Mesenteric fat pad (tissue), 1 donor: ENCODE measurements at regions not wholly inside any gene's neighbourhood (a gene's known extent, or its start where the extent isn't known, plus 50 kb on each side); places are given as distances from the start of the nearest gene placed in this dataset.
"Not testable (repeated sequence)": the region's sequence is repeated elsewhere in the genome, so short reads cannot be mapped to it uniquely, and the experiment has no call there.

Experiments used
- DNase-seq: peaks from one replicate; pipeline ENCODE4 v3.0.0-alpha.2; 2020; ENCODE audit warnings: low spot score
- donor health status: DM: yes; HTN: yes; CAD: no.

DNA sequence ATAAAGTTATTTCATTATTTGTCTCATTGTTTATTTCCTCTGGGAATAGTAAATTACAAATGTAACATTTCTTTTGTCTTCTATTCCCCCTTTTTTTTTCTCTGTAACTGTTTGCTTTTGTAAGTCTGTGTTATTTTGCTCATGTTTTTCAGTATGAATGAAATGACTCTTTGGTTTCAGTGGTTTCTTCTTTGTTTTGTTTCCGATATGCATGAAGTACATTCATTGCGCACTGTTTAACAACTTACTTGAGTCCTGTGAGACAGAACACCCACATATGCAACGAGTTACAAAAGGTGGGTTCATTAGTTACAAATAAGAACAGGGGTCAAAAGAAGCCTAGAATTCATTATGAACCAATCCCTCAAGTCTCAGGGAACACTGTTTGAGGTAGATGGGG lies 175.0 kb upstream of the UGT8 start:
- DNase-seq = no peak

DNA sequence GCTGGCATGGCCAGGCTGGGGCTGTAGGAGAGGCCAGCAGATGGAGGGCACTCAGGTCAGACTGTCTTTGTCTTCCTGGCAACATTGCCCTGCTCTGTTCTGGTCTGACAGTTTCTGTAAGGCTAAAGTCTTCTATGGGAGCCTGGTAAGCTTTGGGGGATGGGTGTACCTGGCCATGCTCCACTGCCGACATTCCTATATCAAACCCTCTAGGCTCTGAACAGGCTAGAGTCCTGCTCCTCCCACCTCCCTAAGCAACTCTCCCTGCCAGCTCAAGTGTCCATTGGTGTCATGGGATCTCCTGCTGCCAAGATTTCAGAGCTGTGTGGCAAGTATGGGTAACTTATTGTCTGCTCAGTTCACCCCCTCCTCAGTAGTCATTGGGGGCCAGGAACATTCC lies 163.5 kb upstream of the UGT8 start:
- no peak for DNase-seq

- no peak for DNase-seq
These were observed 155.8 kb upstream of the UGT8 start for GRCh38 chr4:114442856-114443255.

- DNase-seq = no peak
These were observed 154.4 kb upstream of the UGT8 start for GRCh38 chr4:114444211-114444610.

DNA sequence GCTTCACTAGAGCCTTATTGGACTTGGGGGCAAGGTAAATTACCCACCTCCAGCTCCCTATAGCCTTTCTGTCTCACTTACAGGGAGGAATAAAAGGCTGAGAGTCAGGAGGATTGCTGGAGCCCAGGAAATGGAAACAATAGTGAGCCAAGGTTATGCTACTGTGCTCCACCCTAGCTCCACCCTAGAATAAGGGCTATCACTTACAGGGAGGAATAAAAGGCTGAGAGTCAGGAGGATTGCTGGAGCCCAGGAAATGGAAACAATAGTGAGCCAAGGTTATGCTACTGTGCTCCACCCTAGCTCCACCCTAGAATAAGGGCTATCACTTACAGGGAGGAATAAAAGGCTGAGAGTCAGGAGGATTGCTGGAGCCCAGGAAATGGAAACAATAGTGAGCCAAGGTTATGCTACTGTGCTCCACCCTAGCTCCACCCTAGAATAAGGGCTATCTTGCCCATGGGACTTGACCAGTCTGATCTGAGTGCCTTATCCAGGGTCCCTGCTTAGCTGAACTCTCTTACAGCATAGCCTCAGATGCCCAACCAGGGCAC lies 150.6 kb upstream of the UGT8 start:
- DNase-seq = not testable (repeated sequence)

- DNase-seq = no peak
These were observed 139.9 kb upstream of the UGT8 start for GRCh38 chr4:114458728-114459127.

DNA sequence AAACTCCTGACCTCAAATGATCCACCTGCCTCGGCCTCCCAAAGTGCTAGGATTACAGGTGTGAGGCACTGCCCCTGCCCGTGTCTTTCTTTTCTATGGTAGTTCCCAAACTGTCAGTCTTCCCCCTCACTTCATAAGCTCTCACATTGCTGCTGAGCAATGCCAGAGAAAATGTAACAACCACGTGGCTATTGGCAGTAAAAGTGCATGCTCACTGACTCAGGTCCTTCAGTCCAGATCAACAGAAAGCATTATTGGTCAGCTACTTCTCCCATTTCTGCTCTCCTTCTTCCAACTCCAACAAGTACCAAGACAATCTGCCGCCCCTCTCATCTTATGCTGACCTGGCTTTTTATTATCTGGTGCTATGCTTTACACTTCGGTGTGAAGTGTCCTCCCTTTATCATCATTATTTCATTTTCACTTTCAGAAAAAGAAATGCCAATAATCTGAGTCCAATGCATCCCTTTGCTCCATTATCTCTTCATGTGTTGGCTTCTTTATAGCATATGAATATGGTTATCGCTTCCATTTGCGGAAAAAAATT lies 133.8 kb upstream of the UGT8 start:
- no peak for DNase-seq

DNA sequence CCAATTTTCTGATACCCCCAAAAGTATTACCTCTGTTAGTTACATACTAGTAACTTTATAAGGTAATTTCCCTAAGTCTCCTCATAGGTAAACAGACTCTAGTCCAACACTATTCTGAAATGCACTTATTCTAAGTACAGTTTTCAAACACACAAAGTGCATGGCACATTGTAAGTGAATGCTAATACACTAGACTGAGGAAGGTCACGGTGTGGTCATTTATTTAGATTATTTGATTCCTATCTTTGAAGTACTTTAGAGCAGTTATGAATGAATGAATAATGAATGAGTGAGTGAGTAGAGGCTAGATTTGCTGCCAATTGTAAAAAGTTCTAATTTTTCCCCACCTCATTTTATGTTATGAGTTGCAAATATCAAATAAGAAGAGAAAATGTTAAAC lies 132.8 kb upstream of the UGT8 start:
- no peak for DNase-seq

- DNase-seq = no peak
These were observed 132.3 kb upstream of the UGT8 start for GRCh38 chr4:114466299-114466698.

- DNase-seq = no peak
These were observed 126.2 kb upstream of the UGT8 start for GRCh38 chr4:114472269-114473032.

DNA sequence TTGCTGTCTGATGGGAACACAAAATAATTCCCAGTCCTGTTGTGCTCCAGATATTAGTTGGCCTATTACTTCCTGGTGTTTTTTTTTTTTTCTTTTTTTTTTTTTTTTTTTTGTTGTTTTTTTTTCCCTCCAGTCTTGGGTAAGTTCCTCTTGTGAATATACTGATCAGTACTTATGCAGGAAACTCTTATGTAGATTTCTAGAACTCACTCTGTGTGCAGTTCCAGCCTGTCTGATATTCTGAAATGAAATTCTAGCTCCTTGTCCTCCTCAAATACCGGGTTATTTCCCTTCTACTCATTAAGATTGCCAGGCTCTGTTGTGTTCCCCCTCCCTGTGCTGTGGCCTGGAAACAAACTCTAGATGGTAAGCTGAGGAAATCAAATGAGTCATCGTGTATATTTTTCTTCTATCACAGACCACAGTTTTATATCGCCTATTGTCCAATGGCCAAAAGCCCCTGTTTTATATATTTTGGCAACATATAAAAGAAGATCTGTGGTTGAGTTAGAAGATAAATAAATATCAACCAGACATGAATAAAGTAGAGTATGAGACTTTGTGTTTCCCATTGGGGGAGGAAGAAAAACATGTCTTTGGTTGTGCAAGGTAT lies 124.3 kb upstream of the UGT8 start:
- no peak for DNase-seq

- no peak for DNase-seq
These were observed 122.3 kb upstream of the UGT8 start for GRCh38 chr4:114476310-114476709.

DNA sequence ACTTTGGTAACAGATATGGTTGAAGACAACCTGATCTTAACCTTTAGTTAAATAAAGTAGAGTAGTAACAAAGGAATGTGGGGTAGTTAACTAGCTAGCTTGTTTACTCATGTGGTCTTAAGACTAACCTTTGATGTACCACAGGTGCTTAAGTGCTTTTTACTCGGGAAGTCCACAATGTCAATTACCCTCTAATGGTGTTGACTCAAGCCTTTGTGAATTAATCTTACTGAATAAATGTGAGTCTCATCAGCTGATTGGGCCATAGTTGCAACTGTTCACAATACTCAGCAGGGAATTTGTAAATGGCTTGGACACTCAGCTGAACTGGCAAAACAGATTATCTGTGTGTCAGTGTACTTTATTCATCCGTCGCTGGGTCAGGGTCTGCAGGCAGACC lies 119.0 kb upstream of the UGT8 start:
- no peak for DNase-seq

- DNase-seq = no peak
These were observed 116.8 kb upstream of the UGT8 start for GRCh38 chr4:114481856-114482255.

- no peak for DNase-seq
These were observed 111.5 kb upstream of the UGT8 start for GRCh38 chr4:114487101-114487500.

DNA sequence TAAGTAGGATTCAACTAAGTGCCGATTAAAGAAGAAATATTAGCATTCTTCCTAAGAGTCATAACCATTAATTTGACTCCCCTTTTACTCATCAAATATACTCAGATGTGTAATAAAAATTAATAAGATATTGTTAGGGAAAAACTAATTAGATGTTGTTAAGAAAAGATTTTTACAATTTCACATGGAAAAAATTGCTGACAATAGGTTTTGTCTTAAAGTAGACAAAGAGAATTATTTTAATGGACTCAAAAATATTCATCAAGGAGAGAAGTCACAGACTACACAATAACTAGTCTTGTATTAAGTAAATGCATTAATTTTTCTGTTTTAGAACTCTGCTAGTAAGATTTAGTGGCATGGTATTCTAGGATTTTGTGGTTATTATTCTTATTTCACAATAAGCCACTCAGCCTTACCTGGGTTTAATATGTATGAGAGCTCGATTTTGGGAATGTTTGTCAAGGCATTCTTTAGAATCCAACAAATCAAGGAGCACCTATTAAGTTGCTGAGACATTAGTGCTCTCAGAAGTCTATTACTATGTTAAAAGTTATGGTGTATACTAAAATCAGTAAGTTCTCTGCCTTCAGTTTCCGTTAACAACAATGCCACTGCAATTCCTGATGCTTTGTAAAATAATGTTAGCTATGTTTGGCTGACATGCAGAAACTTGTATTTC lies 110.2 kb upstream of the UGT8 start:
- DNase-seq = no peak

DNA sequence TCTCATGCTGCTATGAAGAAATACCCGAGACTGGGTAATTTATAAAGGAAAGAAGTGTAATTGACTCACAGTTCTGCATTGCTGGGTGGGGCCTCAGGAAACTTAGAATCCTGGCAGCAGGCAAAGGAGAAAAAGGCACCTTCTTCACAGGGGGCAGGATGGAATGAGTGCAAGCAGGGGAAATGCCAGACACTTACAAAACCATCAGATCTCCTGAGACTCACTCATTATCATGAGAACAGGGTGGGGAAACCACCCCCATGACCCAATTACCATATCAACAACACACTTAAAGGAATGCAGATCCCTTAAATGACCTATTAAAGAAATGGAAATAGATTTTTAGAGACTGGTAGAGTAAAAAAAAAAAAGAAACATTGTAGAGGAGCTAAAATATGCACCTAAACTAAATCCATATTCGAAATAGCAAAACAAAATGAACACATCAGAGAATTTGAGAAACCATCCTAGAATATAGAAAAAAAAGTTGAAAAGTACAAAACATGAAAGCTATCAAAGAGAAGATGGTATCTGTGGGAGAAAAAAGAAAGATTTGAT lies 104.3 kb upstream of the UGT8 start:
- no peak for DNase-seq

GRCh38 chr4:114495471-114495928 lies 103.1 kb upstream of the UGT8 start:
- DNase-seq = no peak

- no peak for DNase-seq
These were observed 101.5 kb upstream of the UGT8 start for GRCh38 chr4:114497116-114497515.

DNA sequence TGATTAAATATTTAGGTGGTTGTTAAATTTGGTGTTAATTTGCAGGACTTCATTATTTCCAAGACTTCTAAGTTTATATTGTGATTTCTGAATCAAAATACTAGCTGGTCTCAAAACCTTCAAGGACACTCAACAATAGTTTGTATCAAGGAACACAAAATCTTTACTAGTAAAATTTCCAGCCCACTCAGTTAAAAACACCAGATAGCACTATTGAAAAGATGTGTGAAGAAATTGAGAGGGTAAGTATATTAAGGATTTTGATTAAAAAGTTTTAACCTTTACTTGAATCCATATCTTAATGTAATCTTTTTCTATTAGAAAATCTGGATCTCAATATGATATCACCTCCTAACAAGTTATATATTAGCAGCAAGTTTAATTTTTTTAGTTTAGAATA lies 89.3 kb upstream of the UGT8 start:
- no peak for DNase-seq

GRCh38 chr4:114512595-114513295 lies 85.9 kb upstream of the UGT8 start:
- no peak for DNase-seq
